Keratinocyte (primary cell): ENCODE measurements at regions not wholly inside any gene's neighbourhood (a gene's known extent, or its start where the extent isn't known, plus 50 kb on each side); places are given as distances from the start of the nearest gene placed in this dataset.

Source experiments
- CTCF ChIP-seq, 3 experiments: IDR thresholded peaks in 1 of 3; conservative IDR thresholded peaks in 1 of 3; optimal IDR thresholded peaks in 1 of 3; 2 replicates in 2 of 3; 3 replicates in 1 of 3; pipeline versions ENCODE3 to v1.5.1; 2011; ENCODE audit warnings: low read length in 3 of 3, mild to moderate bottlenecking in 3 of 3, moderate library complexity in 2 of 3, control low read depth in 1 of 3, inconsistent platforms in 1 of 3; ENCODE audit not compliant: insufficient read depth in 2 of 3; ENCODE audit errors: extremely low read depth in 1 of 3
- EZH2 ChIP-seq: IDR thresholded peaks from one replicate; pipeline ENCODE4 v1.6.1; 2012; ENCODE audit warnings: inconsistent platforms, mild to moderate bottlenecking, low read length, moderate library complexity

- TF ChIP-seq CTCF (optimal IDR thresholded peaks at IDR 0.05 in 1 of 3, IDR thresholded peaks at IDR 0.05 in 1 of 3, conservative IDR thresholded peaks at IDR 0.05 in 1 of 3; ENCODE audit: extremely low read depth in 1 of 3, insufficient read depth in 2 of 3, low read length in 3 of 3) (no peak), EZH2 (no peak)
These were observed 149.2 kb upstream of the SYT10 start for GRCh38 chr12:33588725-33589405.
